GM19438 (cell line): ENCODE measurements at regions not wholly inside any gene's neighbourhood (a gene's known extent, or its start where the extent isn't known, plus 50 kb on each side); places are given as distances from the start of the nearest gene placed in this dataset.
"Not testable (repeated sequence)": the region's sequence is repeated elsewhere in the genome, so short reads cannot be mapped to it uniquely, and the experiment has no call there.

Experiments used
- ATAC-seq: cut with Tn5 transposase; IDR thresholded peaks from one replicate; pipeline ENCODE4 v1.9.1; 2021; ENCODE audit warnings: low read depth; ENCODE audit not compliant: unreplicated experiment

- ATAC-seq: no peak
Observed at GRCh38 chr3:20527368-20527767, 341.4 kb upstream of the SGO1 start.

- no peak for ATAC-seq
Observed at GRCh38 chr3:20524328-20524727, 338.3 kb upstream of the SGO1 start.

- no peak for ATAC-seq
Observed at GRCh38 chr3:20523293-20523692, 337.3 kb upstream of the SGO1 start.

GRCh38 chr3:20517316-20517715 lies 331.3 kb upstream of the SGO1 start:
- ATAC-seq: not testable (repeated sequence)

- no peak for ATAC-seq
Observed at GRCh38 chr3:20516311-20516710, 330.3 kb upstream of the SGO1 start.

- ATAC-seq: no peak
Observed at GRCh38 chr3:20515834-20516233, 329.8 kb upstream of the SGO1 start.

- ATAC-seq: peak; percentile 94
Observed at GRCh38 chr3:20511863-20512505, 326.0 kb upstream of the SGO1 start.

- no peak for ATAC-seq
Observed at GRCh38 chr3:20510396-20510795, 324.4 kb upstream of the SGO1 start.

GRCh38 chr3:20503394-20504082 lies 317.5 kb upstream of the SGO1 start:
- ATAC-seq: no peak

GRCh38 chr3:20490996-20491395 lies 305.0 kb upstream of the SGO1 start:
- ATAC-seq: no peak

GRCh38 chr3:20488151-20488550 lies 302.1 kb upstream of the SGO1 start:
- no peak for ATAC-seq

- ATAC-seq: no peak
Observed at GRCh38 chr3:20484126-20484525, 298.1 kb upstream of the SGO1 start.

GRCh38 chr3:20482350-20482749 lies 296.3 kb upstream of the SGO1 start:
- ATAC-seq: no peak

- ATAC-seq: no peak
Observed at GRCh38 chr3:20480786-20481365, 294.9 kb upstream of the SGO1 start.

GRCh38 chr3:20478436-20478835 lies 292.4 kb upstream of the SGO1 start:
- ATAC-seq: no peak

GRCh38 chr3:20464237-20464636 lies 278.2 kb upstream of the SGO1 start:
- not testable (repeated sequence) for ATAC-seq

GRCh38 chr3:20462723-20463122 lies 276.7 kb upstream of the SGO1 start:
- ATAC-seq: no peak

GRCh38 chr3:20462226-20462625 lies 276.2 kb upstream of the SGO1 start:
- ATAC-seq: no peak

- ATAC-seq: no peak
Observed at GRCh38 chr3:20458994-20459716, 273.1 kb upstream of the SGO1 start.

GRCh38 chr3:20456511-20456910 lies 270.5 kb upstream of the SGO1 start:
- no peak for ATAC-seq

GRCh38 chr3:20451170-20451569 lies 265.2 kb upstream of the SGO1 start:
- no peak for ATAC-seq
